Transverse colon (tissue), 4 donors: ENCODE measurements at regions not wholly inside any gene's neighbourhood (a gene's known extent, or its start where the extent isn't known, plus 50 kb on each side); places are given as distances from the start of the nearest gene placed in this dataset.
A peak's percentile ranks its signal among the peaks of the same experiment; 100 is the strongest.
"Not testable (repeated sequence)": the region's sequence is repeated elsewhere in the genome, so short reads cannot be mapped to it uniquely, and the experiment has no call there.

Experiments used
- DNase-seq: peaks from one replicate; pipeline ENCODE4 v3.0.0-alpha.2; 2019
- H3K27ac ChIP-seq, 4 donors: fragments of 200-600 bp; sonication (generic); 2 replicates each; pipeline ENCODE4 v1.5.1; 2016 to 2018; ENCODE audit warnings: inconsistent platforms in 4 of 4
- H3K27me3 ChIP-seq: fragments of 200-600 bp; sonication (generic); 2 replicates; pipeline ENCODE4 v1.5.1; 2017; ENCODE audit warnings: inconsistent platforms
- H3K36me3 ChIP-seq, 4 donors: fragments of 200-600 bp; sonication (generic); 2 replicates each; pipeline ENCODE4 v1.5.1; 2017 to 2019; ENCODE audit warnings: inconsistent platforms in 4 of 4
- H3K4me1 ChIP-seq, 4 donors: fragments of 200-600 bp; sonication (generic); 2 replicates each; pipeline ENCODE4 v1.5.1; 2017 to 2020; ENCODE audit warnings: inconsistent platforms in 4 of 4
- H3K4me3 ChIP-seq, 4 donors: fragments of 200-600 bp; sonication (generic); 1 replicate in 1 of 4; 2 replicates in 3 of 4; pipeline versions ENCODE4 v1.5.1 to v1.6.1; 2017 to 2019; ENCODE audit warnings: inconsistent platforms in 4 of 4
- H3K9me3 ChIP-seq, 2 donors: fragments of 200-600 bp; sonication (generic); 2 replicates each; pipeline ENCODE4 v1.5.1; 2017 to 2019; ENCODE audit warnings: inconsistent platforms in 2 of 2
- EP300 ChIP-seq: sonication (generic); formaldehyde crosslinking; IDR thresholded peaks from one replicate; pipeline ENCODE4 v1.6.1; 2017; ENCODE audit warnings: antibody characterized with exemption, low read depth
- POLR2A ChIP-seq: fragments of 450-650 bp; IDR thresholded peaks from one replicate; pipeline ENCODE4 v1.6.1; 2016; ENCODE audit warnings: antibody characterized with exemption, mild to moderate bottlenecking, moderate library complexity
- POLR2AphosphoS5 ChIP-seq, 3 donors: sonication (generic); formaldehyde crosslinking; IDR thresholded peaks; one replicate each; pipeline ENCODE4 v1.6.1; 2016; ENCODE audit warnings: antibody characterized with exemption in 3 of 3
- WGBS, 2 donors: methylation state at CpG; one replicate each; pipeline ENCODE4 v1.1.5; 2018; ENCODE audit warnings: low coverage in 1 of 2; 5-methylcytosine and 5-hydroxymethylcytosine counted together
- in situ Hi-C, 4 donors: fragments of 200-750 bp; cut with MboI; loops; one replicate each; pipeline versions ENCODE4 v1.15.0 to v1.15.1; 2017; ENCODE audit warnings: low sequenced_read_pairs in 3 of 4, low pct_ligation_motif_present in 1 of 4, low pct_unique_long_range_greater_than_20kb in 1 of 4
- intact Hi-C: fragments of 100-400 bp; cut with DNase I; formaldehyde crosslinking; loops from one replicate; pipeline ENCODE4 v1.15.1; 2023; ENCODE audit warnings: low total_unique reads
- TF ChIP-seq, protein P1 (sequence below), 5 experiments: fragments of 200-600 bp in 3 of 5; fragments of 450-650 bp in 2 of 5; sonication (generic) in 3 of 5; IDR thresholded peaks; 1 replicate in 2 of 5; 2 replicates in 3 of 5; pipeline ENCODE4 v1.5.1; 2016 to 2017; ENCODE audit warnings: antibody characterized with exemption in 5 of 5, inconsistent platforms in 3 of 5, mild to moderate bottlenecking in 2 of 5, moderate library complexity in 1 of 5

DNA sequence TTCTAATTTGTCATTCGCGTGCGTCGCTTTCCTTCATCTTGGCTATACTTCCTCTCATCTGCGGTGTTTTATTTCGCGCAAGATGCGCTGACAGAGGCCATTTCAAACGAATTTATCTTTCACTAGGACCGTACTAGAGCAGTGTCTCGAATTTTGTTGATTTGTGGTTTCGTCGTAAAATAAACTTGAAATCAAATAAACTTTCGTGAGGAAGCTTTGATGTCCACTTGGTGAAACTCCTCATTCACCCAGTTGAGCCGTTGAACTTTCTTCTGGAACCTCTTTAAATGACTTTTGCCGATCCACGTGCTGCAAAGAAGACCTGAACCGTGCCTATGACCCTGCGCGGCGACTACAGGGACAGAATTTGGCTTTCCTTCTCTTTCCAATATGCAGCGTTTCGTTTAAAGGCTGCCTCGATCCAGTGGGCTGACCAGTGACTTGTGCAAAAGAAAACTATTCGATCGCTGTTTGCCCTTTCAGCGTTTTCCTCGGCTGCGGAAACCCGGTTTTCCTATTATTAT lies 163.9 kb upstream of the PPP1R3A start:
- Histone ChIP-seq H3K4me1 (peaks cover 0 to 34% (median 18%) of the 10 kb centered on the region in 4 donors), H3K4me3 (peak overlapping the region; percentile 31 to 71 (median 67)), H3K36me3 (no peaks in the 10 kb centered on the region), H3K9me3 (no peaks in the 10 kb centered on the region), H3K27ac (peak overlapping the region; percentile 95 to 98 (median 96)), H3K27me3 (peaks cover 45% of the 10 kb centered on the region)
- no peak for DNase-seq
- 0 to 4% methylated on average over 21 to 30 of the region's 30 CpGs for WGBS, 2 donors
- in situ Hi-C loops: loop anchor here in 3 of 4 donors (10.0 to 25.0 kb wide), 4 partner anchors 330 to 580 kb away; partner anchors contain the start of gene FOXP2 (in 3 of the 3)
- TF ChIP-seq POLR2A (no peak), POLR2AphosphoS5 (IDR thresholded peaks at IDR 0.05) (peak in 1 of 3 donors; percentile 32), EP300 (no peak)
- intact Hi-C loops: loop anchor here (10.0 kb wide), 2 partner anchors 582 to 842 kb away; partner anchors contain the start of gene MDFIC

DNA sequence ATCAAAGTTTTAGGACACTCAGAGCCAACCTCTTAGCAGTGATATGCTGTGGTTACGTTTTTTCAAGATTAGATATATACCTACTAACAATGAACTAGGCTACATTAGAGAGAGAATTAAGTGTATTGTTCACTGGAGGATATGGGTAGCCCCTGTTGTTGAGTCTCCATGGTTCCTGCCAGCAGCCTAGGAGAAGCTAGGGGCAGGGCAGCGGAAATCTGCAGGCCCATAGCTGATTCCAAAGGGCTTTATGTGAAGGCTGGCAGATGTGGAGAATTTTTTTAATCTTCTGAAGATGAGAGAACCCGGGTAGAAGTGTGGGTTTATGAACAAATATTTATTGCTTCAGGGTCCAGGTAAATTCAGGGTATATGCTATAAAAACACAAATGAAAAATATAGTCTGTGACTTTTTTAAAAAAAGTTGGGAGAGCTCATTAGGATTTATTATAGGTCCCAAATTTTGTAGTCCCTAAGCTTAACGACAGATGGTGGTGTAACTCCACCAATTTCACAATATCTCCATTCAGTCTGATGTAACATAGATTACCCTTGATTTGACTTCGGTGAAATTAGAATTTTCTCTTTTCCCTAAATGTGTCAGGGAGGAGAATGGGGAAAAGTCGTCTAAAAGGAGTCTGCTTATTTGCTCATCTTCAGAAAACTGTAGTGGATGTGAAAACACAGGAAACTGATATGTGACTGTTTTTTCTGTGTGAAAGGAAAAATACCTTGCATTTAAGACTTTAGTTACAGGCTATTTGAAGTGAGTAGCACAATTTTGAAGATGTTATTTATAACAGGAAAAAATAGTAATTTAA lies 163.0 kb upstream of the PPP1R3A start:
- no peaks in the 10 kb centered on the region for H3K36me3 ChIP-seq
- peaks cover 0 to 33% (median 18%) of the 10 kb centered on the region in 4 donors for H3K4me1 ChIP-seq
- WGBS, 2 donors: 23 to 29% methylated on average over 4 to 6 of the region's 6 CpGs
- in situ Hi-C loops: loop anchor here in 3 of 4 donors (10.0 to 25.0 kb wide), 4 partner anchors 330 to 580 kb away; partner anchors contain the start of gene FOXP2 (in 3 of the 3)
- peak overlapping the region in 3 of 4 donors; percentile 65 to 71 (median 69) for H3K4me3 ChIP-seq
- no peaks in the 10 kb centered on the region for H3K9me3 ChIP-seq
- intact Hi-C loops: loop anchor here (10.0 kb wide), 2 partner anchors 583 to 843 kb away; partner anchors contain the start of gene MDFIC
- H3K27me3 ChIP-seq: peaks cover 44% of the 10 kb centered on the region
- peak overlapping the region; percentile 95 to 98 (median 96) for H3K27ac ChIP-seq
- TF ChIP-seq POLR2A (no peak), POLR2AphosphoS5 (IDR thresholded peaks at IDR 0.05) (no peak), EP300 (no peak)
- TF ChIP-seq, protein P1, sequence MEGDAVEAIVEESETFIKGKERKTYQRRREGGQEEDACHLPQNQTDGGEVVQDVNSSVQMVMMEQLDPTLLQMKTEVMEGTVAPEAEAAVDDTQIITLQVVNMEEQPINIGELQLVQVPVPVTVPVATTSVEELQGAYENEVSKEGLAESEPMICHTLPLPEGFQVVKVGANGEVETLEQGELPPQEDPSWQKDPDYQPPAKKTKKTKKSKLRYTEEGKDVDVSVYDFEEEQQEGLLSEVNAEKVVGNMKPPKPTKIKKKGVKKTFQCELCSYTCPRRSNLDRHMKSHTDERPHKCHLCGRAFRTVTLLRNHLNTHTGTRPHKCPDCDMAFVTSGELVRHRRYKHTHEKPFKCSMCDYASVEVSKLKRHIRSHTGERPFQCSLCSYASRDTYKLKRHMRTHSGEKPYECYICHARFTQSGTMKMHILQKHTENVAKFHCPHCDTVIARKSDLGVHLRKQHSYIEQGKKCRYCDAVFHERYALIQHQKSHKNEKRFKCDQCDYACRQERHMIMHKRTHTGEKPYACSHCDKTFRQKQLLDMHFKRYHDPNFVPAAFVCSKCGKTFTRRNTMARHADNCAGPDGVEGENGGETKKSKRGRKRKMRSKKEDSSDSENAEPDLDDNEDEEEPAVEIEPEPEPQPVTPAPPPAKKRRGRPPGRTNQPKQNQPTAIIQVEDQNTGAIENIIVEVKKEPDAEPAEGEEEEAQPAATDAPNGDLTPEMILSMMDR (IDR thresholded peaks at IDR 0.05): peak; percentile 46 to 73 (median 59)
- DNase-seq: no peak

DNA sequence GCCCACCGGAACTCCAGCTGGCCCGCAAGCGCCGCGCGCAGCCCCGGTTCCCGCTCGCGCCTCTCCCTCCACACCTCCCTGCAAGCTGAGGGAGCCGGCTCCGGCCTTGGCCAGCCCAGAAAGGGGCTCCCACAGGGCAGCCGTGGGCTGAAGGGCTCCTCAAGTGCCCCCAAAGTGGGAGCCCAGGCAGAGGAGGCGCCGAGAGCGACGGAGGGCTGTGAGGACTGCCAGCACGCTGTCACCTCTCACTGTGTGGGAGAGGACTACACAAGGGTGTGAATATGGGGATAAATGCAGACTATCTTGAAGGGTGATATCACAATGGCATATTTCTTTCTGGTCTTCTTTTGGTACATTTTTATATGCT lies 158.3 kb upstream of the PPP1R3A start:
- not testable (repeated sequence) for DNase-seq
- in situ Hi-C loops: loop anchor here in 2 of 4 donors (25.0 kb wide), 3 partner anchors 335 to 585 kb away; partner anchors contain the start of gene FOXP2 (in 1 of the 2)

DNA sequence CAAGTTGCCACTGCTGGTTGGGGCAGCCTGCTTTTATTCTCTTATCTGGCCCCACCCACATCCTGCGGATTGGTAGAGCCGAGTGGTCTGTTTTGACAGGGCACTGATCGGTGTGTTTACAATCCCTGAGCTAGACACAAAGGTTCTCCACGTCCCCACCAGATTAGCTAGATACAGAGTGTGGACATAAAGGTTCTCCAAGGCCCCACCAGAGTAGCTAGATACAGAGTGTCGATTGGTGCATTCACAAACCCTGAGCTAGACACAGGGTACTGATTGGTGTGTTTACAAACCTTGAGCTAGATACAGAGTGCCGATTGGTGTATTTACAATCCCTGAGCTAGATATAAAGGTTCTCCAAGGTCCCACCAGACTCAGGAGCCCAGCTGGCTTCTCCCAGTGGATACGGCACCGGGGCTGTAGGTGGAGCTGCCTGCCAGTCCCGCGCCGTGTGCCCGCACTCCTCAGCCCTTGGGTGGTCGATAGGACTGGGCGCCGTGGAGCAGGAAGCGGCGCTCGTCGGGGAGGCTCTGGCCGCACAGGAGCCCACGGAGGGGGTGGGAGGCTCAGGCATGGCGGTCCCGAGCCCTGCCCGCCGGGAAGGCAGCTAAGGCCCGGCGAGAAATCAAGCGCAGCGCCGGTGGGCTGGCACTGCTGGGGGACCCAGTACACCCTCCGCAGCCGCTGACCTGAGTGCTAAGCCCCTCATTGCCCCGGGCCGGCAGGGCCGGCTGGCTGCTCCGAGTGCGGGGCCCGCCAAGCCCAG lies 157.8 kb upstream of the PPP1R3A start:
- H3K4me1 ChIP-seq, H3K27ac ChIP-seq, intact Hi-C loops, H3K27me3 ChIP-seq, H3K9me3 ChIP-seq, H3K4me3 ChIP-seq, H3K36me3 ChIP-seq, DNase-seq: not testable (repeated sequence)
- in situ Hi-C loops: loop anchor here in 2 of 4 donors (25.0 kb wide), 3 partner anchors 336 to 586 kb away; partner anchors contain the start of gene FOXP2 (in 1 of the 2)
- WGBS, 2 donors: 96% methylated on average over 38 of the region's 38 CpGs; no CpG with 5 or more reads in 1 of the 2 donors

More for the DNA sequence above, 158.3 kb upstream of the PPP1R3A start:
- H3K27ac ChIP-seq, H3K4me3 ChIP-seq, H3K27me3 ChIP-seq, intact Hi-C loops, H3K36me3 ChIP-seq, H3K9me3 ChIP-seq, H3K4me1 ChIP-seq: not testable (repeated sequence)
- WGBS, 2 donors: 94 to 96% methylated on average over 6 to 17 of the region's 18 CpGs

DNA sequence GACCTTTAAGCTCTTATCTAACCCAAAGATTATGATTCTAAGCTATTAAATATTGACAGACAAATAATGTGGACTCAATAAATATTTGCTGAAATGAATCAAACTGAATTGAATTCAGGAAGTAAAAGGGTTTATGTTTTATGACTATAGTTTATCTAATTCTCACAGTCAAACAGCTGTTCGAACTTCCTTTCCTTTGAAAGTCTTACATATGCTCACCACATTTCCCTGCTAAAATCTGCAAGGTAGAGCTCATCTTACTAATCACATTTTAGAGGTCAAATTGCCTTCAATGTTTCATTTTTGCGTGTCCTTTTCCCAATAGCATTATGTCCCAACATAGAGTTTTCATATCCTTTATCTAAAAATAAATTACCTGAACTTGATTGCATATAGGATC lies 154.9 kb upstream of the PPP1R3A start:
- H3K9me3 ChIP-seq: no peaks in the 10 kb centered on the region
- no peak overlapping the region for H3K4me3 ChIP-seq
- H3K4me1 ChIP-seq: peaks cover 0 to 7% (median 0%) of the 10 kb centered on the region in 4 donors
- 8 to 21% methylated on average over 2 of the region's 2 CpGs for WGBS, 2 donors
- H3K27ac ChIP-seq: no peak overlapping the region
- TF ChIP-seq EP300 (no peak), POLR2AphosphoS5 (IDR thresholded peaks at IDR 0.05) (no peak), POLR2A (no peak)
- TF ChIP-seq, protein P1 (IDR thresholded peaks at IDR 0.05): no peak
- no peaks in the 10 kb centered on the region for H3K27me3 ChIP-seq
- no peaks in the 10 kb centered on the region for H3K36me3 ChIP-seq
- intact Hi-C loops: no loop called here
- no peak for DNase-seq
- in situ Hi-C loops: no loop called here
